ENCODE measurements at regions not wholly inside any gene's neighbourhood (a gene's known extent, or its start where the extent isn't known, plus 50 kb on each side); places are given as distances from the start of the nearest gene placed in this dataset.

DNA sequence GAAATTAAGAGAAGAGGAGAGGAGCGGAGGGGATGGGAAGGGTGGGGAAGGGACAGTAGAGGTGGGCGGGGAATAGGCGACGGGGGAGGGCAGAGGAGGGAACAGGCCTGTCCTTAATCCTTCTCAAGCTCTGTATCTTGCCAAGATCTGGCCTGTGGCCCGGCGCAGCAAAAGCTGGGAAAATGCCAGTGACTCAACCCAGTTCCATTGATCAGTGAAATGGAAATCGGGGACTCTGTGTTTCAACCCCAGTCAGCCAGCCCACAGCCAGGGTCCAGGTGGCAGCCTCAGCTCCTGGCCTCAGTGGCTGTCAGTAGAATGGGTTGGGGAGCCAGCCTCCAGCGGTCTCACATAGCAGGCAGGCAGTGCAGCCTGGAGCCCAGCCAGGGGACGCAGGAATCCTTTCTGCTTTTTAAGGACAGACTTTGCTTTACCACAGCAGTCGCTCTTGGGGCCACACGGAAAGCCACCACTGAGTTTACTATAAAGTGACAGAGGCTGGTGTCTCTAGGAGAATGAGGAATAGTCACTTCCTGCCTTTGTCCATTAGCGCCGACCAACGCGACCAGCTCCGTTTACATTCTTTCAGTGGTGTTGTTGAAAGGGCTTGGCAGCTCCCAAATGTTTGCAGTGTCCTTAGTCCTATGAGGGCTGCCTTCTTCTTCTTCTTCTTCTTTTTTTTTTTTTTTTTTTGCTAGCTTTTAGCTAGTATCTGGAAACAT is 128.0 kb downstream of the RIN2 start:
- H3K4me1 ChIP-seq = peaks cover 0 to 68% (median 49%) of the 10 kb centered on the region in 4 donors

DNA sequence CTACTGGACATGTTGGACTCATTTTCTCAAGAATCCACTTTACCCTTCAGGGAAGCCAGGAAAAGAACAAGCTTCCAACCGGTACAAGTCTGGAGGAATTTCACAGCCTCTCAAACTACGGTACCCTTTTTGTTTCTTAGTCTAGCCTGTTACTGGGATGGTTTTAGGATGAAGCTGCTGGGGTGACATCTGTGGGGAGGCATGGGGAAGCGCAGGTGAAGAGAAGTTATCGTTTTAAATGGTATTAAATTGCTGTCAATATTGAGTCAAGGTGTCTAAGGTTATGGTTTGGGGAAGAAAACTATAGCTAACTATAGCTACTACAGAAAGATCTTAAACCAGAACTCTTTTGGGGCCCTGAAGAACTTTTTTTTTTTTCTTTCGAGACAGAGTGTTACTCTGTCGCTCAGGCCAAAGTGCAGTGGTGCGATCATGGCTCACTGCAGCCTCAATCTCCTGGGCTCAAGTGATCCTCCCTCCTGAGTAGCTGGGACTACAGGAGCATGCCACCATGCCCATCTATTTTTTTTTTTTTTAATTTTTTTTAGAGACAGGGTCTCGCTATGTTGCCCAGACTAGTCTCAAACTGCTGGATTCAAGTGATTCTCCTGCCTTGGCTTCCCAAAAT is 128.7 kb downstream of the RIN2 start:
- Histone ChIP-seq H3K4me1 (peaks cover 0 to 69% (median 49%) of the 10 kb centered on the region in 4 donors), H3K36me3 (peaks cover 0 to 7% (median 0%) of the 10 kb centered on the region in 3 donors), H3K27me3 (no peaks in the 10 kb centered on the region), H3K9me3 (peaks cover 0 to 7% (median 0%) of the 10 kb centered on the region in 4 donors), H3K27ac (peak overlapping the region; percentile 13 to 89 (median 84)), H3K4me3 (peak overlapping the region in 2 of 4 donors; percentile 13 to 30)
- TF ChIP-seq EP300 (IDR thresholded peaks at IDR 0.05) = no peak
- no peak for TF ChIP-seq POLR2A (IDR thresholded peaks at IDR 0.05)
- TF ChIP-seq, protein P1, sequence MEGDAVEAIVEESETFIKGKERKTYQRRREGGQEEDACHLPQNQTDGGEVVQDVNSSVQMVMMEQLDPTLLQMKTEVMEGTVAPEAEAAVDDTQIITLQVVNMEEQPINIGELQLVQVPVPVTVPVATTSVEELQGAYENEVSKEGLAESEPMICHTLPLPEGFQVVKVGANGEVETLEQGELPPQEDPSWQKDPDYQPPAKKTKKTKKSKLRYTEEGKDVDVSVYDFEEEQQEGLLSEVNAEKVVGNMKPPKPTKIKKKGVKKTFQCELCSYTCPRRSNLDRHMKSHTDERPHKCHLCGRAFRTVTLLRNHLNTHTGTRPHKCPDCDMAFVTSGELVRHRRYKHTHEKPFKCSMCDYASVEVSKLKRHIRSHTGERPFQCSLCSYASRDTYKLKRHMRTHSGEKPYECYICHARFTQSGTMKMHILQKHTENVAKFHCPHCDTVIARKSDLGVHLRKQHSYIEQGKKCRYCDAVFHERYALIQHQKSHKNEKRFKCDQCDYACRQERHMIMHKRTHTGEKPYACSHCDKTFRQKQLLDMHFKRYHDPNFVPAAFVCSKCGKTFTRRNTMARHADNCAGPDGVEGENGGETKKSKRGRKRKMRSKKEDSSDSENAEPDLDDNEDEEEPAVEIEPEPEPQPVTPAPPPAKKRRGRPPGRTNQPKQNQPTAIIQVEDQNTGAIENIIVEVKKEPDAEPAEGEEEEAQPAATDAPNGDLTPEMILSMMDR (IDR thresholded peaks at IDR 0.05) = no peak
- DNase-seq (ENCODE audit: low spot score in 2 of 2) = no peak
- WGBS, 2 donors = 74 to 75% methylated on average over 8 of the region's 8 CpGs

More for the DNA sequence above, 128.0 kb downstream of the RIN2 start:
- Histone ChIP-seq H3K36me3 (peaks cover 0 to under 1% (median 0%) of the 10 kb centered on the region in 3 donors), H3K27me3 (no peaks in the 10 kb centered on the region), H3K4me3 (peak overlapping the region in 2 of 4 donors; percentile 13 to 30), H3K9me3 (peaks cover 0 to 1% (median 0%) of the 10 kb centered on the region in 4 donors), H3K27ac (peak overlapping the region; percentile 13 to 85 (median 76))
- no peak for DNase-seq (ENCODE audit: low spot score in 2 of 2)
- 20 to 25% methylated on average over 16 of the region's 16 CpGs for WGBS, 2 donors
- TF ChIP-seq POLR2A (IDR thresholded peaks at IDR 0.05) (no peak), EP300 (IDR thresholded peaks at IDR 0.05) (peak in 1 of 2 donors; percentile 47)

DNA sequence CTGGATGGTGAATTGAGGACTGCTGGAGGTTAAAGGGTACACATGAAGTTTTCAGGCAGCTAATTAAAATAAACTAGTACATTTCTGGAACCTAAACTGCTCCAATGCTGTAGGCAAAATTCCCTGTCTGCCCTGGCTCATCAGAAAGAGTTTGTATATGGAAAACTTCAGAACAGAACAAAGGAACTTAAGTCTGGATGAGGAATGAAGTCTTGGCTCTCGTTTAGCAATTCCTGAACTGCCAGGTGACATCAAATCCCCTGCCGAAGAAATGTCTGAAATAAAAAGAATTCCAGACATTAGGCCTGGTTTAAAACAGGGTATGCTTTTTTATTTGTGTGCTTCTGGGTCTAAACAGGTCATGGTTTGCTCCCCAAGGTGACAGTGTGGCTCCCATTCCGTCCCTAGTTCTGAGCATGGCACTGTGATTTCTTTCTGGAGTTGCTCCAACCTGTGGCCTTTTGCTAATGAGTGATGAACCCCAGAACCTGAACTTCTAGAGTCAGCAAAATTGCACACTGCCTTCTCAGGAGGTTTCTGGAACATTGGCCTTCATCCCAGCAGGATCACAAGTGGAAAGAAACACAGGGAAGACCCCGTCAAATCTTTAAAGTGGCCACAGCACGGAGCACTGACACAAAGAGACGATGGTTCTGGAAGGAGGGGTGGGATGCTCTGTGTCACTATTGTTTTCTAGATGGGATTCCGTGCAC is 129.4 kb upstream of the NAA20 start:
- Histone ChIP-seq H3K4me1 (peaks cover 0 to 69% (median 49%) of the 10 kb centered on the region in 4 donors), H3K27me3 (no peaks in the 10 kb centered on the region), H3K27ac (peak overlapping the region; percentile 26 to 89 (median 84)), H3K4me3 (peak overlapping the region in 2 of 4 donors; percentile 8 to 30), H3K36me3 (peaks cover 0 to 17% (median 0%) of the 10 kb centered on the region in 3 donors), H3K9me3 (peaks cover 0 to 7% (median 0%) of the 10 kb centered on the region in 4 donors)
- TF ChIP-seq, protein P1 (IDR thresholded peaks at IDR 0.05) = no peak
- TF ChIP-seq EP300 (IDR thresholded peaks at IDR 0.05) (no peak), POLR2A (IDR thresholded peaks at IDR 0.05) (no peak)
- DNase-seq (ENCODE audit: low spot score in 2 of 2) = no peak
- 26 to 36% methylated on average over 7 of the region's 7 CpGs for WGBS, 2 donors

DNA sequence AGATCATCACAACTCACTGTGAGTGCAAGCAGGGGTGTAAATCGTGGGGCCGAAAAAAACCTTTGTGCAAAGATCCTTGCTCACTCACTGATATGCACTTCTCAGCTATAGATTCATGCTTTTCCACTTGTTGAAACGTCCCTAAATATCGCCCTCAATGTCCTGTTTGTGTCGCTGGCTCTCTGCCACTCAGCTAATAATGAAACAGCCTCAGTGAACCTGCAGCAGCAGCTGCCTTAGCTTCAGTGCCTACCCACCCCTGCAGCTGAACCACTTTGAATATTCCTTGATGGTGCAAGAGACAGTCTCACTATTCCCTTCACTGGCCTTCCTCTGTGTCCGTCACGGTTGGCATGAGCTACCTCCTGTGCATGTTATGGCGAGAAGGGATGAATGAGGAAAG is 128.9 kb upstream of the NAA20 start:
- Histone ChIP-seq H3K27ac (peak overlapping the region; percentile 71 to 89 (median 84)), H3K27me3 (no peaks in the 10 kb centered on the region), H3K4me1 (peaks cover 0 to 69% (median 49%) of the 10 kb centered on the region in 4 donors), H3K4me3 (peak overlapping the region in 1 of 4 donors; percentile 30), H3K36me3 (peaks cover 0 to 22% (median 0%) of the 10 kb centered on the region in 3 donors), H3K9me3 (peaks cover 0 to 7% (median 0%) of the 10 kb centered on the region in 4 donors)
- WGBS, 2 donors = 31 to 41% methylated on average over 8 of the region's 8 CpGs
- DNase-seq (ENCODE audit: low spot score in 2 of 2) = no peak
- TF ChIP-seq EP300 (IDR thresholded peaks at IDR 0.05) = no peak
- no peak for TF ChIP-seq POLR2A (IDR thresholded peaks at IDR 0.05)
- TF ChIP-seq, protein P1 (IDR thresholded peaks at IDR 0.05) = no peak

Measured in tibial nerve (tissue), 4 donors.